ENCODE measurements at regions not wholly inside any gene's neighbourhood (a gene's known extent, or its start where the extent isn't known, plus 50 kb on each side); places are given as distances from the start of the nearest gene placed in this dataset.
"Not testable (repeated sequence)": the region's sequence is repeated elsewhere in the genome, so short reads cannot be mapped to it uniquely, and the experiment has no call there.

GRCh38 chr6:50899306-50899870 is 80.7 kb downstream of the TFAP2B start:
- no peak for DNase-seq (ENCODE audit: low read depth, low spot score)

GRCh38 chr6:50902260-50902659 is 83.6 kb downstream of the TFAP2B start:
- no peak for DNase-seq (ENCODE audit: low read depth, low spot score)

GRCh38 chr6:50905297-50905696 is 86.6 kb downstream of the TFAP2B start:
- DNase-seq (ENCODE audit: low read depth, low spot score): no peak

DNA sequence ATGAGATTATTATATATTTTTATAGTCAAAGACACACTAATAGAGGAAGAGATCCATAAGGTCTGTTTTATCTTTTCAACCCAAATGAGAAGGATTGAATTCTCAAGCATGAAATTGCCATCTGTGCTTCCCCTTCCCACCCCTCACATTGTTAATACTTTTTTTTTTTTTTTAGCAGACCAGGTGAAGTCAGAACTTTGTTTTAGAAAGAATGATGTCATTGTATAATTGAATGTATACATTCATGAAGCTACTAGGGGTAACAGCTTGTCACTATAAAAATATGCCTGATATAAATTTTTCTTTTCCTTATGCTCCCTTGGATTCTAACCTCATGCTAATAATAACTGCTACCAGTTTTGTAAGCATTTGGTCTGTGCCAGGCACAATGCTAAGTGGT is 88.9 kb downstream of the TFAP2B start:
- DNase-seq (ENCODE audit: low read depth, low spot score): no peak

- no peak for DNase-seq (ENCODE audit: low read depth, low spot score)
These were observed 94.6 kb downstream of the TFAP2B start for GRCh38 chr6:50913105-50913770.

DNA sequence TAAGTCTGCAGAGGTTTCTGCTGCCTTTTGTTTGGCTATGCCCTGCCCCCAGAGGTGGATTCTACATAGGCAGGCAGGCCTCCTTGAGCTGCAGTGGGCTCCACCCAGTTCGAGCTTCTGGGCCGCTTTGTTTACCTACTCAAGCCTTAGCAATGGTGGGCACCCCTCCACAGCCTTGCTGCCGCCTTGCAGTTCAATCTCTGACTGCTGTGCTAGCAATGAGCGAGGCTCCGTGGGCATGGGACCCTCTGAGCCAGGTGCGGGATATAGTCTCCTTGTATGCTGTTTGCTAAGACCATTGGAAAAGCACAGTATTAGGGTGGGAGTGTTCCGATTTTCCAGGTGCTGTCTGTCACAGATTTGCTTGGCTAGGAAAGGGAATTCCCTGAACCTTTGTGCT is 102.7 kb downstream of the TFAP2B start:
- DNase-seq (ENCODE audit: low read depth, low spot score): not testable (repeated sequence)

- no peak for DNase-seq (ENCODE audit: low read depth, low spot score)
These were observed 103.3 kb downstream of the TFAP2B start for GRCh38 chr6:50921968-50922367.

DNA sequence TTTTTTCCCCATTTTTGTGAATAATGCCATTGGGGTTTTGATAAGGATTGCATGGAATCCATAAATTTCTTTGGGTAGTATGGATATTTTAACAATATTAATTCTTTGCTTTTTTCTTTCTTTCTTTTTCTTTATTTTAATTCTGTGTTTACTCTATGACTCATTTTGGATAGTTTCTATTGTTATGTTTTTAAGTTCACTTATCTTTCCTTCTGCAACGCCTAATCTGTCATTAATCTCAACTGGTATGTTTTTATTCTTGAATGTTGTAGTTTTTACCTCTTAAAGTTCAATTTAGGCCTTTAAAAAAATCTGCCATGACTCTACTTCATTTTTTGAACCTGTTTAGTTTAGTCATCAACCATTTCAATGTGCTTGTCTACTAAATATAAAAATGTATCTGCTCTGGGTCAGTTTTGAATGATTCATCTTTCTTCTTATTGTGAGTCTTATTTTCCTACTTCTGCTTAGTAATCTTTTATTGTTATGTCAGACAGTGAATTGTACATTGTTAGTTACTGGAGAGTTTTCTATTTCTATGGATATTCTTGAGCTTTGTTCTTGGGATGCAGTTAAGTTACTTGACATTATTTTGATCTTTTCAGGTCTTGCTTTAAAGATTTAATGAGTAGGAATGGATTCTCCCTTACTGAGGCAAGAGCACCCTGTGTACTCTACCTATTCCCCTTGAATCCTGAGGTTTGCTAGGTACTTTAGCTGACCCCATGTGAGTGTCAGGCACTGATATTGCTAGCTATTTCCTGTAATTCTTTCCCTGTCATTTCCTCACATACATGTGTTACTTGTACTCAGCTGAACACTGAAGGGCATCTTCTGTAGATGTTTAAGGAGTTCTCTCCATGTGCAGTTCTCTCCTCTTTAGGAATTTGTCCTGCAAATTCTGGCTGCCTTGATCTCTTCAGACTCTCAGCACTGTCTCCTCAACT is 104.2 kb downstream of the TFAP2B start:
- DNase-seq (ENCODE audit: low read depth, low spot score): no peak

- DNase-seq (ENCODE audit: low read depth, low spot score): no peak
These were observed 106.1 kb downstream of the TFAP2B start for GRCh38 chr6:50924758-50925157.

DNA sequence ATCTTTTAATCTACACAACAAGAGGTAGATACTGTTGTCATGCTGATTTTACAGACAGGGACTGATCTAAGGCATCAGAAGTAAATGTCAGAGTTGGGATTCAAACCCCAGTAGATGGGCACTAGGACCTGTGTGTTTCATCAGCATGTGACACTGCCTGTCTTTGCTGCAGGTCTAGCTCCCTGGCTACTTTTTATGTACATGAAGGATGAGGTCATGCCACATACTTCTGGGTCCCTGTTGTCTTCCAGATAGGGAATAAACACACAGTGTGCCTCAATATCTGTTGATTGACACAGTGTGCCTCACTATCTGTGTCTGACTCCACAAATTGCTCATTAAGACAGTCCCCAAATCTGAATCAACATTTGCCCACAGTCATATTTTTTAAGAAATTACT is 106.9 kb downstream of the TFAP2B start:
- DNase-seq (ENCODE audit: low read depth, low spot score): no peak

DNA sequence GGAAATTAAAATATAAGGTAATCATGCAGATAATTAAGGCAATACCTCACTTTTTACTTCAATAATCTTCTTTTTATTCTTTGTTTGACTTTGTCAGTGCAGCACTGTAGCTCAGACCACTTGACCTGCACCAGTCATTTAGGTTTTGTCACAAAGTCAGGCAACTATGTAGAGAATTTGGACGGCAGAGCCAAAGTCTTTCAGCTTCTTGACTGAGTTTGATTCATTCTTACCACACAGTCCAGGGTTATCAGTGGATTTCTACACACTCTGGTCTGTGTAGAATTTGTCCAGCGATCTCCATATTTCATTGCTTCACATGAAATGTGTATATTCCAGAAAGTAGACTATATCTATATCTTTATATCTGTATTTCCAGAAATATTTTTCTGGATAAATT is 107.3 kb downstream of the TFAP2B start:
- no peak for DNase-seq (ENCODE audit: low read depth, low spot score)

DNA sequence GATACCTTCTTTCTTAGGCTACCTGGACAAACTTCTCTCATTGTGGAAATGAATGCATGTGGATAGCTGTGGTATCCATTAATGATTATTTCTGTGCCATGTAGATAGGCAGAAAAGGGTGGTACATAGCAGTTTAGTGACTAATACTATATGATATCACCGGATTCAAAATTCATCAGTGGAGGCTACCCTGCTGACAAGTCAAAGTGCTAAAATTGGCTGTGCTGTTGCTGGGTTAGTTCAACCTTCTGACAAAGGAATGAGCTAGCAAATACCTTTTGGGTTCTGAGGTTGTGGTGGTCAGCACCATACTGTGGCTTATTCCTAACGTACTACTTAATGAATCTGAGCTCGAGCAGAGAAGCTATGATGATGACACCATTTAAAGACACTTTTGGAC is 109.1 kb downstream of the TFAP2B start:
- DNase-seq (ENCODE audit: low read depth, low spot score): no peak

GRCh38 chr6:50929323-50929722 is 110.7 kb downstream of the TFAP2B start:
- DNase-seq (ENCODE audit: low read depth, low spot score): no peak

- DNase-seq (ENCODE audit: low read depth, low spot score): no peak
These were observed 116.8 kb downstream of the TFAP2B start for GRCh38 chr6:50935442-50935841.

DNA sequence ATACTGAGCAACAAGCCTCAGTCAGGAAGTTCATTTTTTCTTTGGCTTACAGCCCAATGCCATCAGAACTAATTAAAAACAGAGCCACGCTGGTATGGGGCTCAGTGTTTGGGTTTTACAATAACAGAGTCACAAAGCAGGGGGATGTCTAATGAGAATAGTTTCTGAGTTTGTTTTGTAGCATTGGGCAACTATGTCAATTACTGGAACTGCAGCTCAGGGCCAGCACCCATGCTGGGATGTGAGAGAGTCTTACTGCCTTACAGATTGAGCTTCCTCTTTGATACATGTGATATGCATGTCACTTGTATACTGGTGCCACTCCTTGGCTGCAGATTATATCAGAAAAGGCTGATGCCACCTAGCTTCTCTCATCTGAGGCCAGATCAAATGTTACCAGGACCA is 117.6 kb downstream of the TFAP2B start:
- DNase-seq (ENCODE audit: low read depth, low spot score): peak; percentile 23

- DNase-seq (ENCODE audit: low read depth, low spot score): no peak
These were observed 121.3 kb downstream of the TFAP2B start for GRCh38 chr6:50939931-50940330.

GRCh38 chr6:50945789-50946188 is 127.1 kb downstream of the TFAP2B start:
- DNase-seq (ENCODE audit: low read depth, low spot score): no peak

DNA sequence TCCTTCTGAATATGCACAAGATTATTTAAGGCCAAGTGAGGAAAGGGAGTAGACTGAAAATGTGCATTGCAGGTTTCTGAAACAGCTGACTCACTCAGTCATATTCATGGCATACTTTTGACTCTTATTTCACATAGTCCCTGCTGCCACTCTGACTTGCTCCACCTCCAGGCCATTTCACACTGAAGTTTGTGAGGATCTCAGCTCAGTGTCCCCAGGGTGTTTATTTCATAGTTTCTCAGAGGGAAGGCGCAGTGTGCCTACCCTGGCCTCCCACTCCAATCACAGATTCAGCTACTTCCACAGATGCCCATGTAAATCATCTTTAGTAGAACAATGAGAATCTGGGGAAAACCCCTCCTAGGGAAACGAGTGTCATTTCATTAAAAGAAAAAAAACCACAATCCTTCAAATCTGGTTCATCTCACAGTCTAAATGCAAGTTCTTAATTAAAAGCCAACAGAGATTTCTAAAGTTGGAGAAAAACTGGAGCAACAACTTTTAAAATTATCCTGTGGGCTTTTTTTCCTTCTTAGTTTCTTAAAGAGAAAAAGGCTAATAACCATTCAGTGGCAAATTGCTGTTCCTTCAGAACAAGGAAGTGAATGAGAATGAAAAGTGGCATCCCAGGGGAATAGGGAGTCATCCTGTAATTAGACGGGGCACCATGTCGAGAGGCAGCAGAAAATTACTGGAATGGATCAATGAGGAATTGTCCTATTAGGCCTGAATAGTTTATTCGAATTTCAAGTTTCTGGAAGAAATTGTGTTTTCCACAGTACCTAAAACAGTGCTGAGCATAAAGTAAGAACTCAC is 133.6 kb downstream of the TFAP2B start:
- no peak for DNase-seq (ENCODE audit: low read depth, low spot score)

DNA sequence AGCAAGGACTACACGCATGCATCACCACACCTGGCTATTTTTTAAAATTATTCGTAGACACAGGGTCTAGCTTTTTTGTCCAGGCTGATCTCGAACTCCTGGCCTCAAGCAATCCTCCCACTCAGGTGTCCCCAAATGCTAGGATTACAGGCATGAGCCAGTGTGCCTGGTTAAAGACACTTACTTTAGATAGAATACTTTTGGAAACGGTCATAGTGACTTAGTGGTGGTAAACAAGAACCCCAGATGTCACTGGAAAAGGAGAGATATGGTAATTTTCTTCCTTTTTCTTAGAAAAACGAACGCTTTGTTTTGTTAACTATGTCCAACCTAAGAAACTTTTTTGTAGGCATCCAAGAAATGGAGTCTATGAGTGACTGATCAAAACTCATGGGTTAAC is 137.3 kb downstream of the TFAP2B start:
- no peak for DNase-seq (ENCODE audit: low read depth, low spot score)

- no peak for DNase-seq (ENCODE audit: low read depth, low spot score)
These were observed 139.6 kb downstream of the TFAP2B start for GRCh38 chr6:50958148-50958697.

DNA sequence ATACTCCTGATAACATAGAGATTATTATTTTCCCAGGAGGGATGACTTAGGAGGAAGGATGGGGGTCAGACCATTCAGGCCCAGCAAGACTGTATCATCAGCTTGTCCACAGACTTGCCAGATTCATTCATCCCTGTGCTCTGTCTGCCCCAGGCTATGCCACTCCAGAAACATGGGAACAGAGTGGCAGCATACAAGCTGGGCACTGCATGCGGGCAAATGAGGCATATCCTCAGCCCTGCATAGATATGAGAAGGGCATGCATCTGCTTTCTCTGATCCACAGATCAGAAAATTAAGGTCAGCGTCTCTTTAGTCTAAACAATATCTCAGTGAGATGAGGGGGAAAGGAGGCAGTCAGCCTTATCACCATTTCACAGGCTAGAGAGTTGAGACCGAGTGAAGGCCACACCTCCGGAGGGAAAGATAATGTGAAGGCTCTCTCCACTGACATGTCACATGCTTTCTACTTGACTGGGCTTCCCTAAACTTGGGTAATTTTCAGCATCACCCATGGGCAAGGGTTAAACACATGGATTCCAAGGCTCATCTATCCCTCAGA is 140.5 kb downstream of the TFAP2B start:
- no peak for DNase-seq (ENCODE audit: low read depth, low spot score)

All from smooth muscle cell of the brain vasculature (primary cell).